ENCODE measurements at regions not wholly inside any gene's neighbourhood (a gene's known extent, or its start where the extent isn't known, plus 50 kb on each side); places are given as distances from the start of the nearest gene placed in this dataset.
"Not testable (repeated sequence)": the region's sequence is repeated elsewhere in the genome, so short reads cannot be mapped to it uniquely, and the experiment has no call there.

- H3K4me1 Mint-ChIP-seq = peaks cover 11% of the 10 kb centered on the region
- ChIA-PET CTCF (interaction anchor here (1.4 to 1.7 kb wide), 2 partner anchors 12 to 219 kb away, joined by 5 to 9 read pairs; no protein-coding TSS in a partner anchor), POLR2A (no interaction called here)
- H3K36me3 Mint-ChIP-seq (ENCODE audit: low read depth) = no peaks in the 10 kb centered on the region
- peaks cover 15% of the 10 kb centered on the region for H3K27me3 Mint-ChIP-seq
- DNase-seq = no peak
- no peaks in the 10 kb centered on the region for H3K9me3 Mint-ChIP-seq
- no peak overlapping the region for H3K4me3 Mint-ChIP-seq
- no peak overlapping the region for H3K27ac Mint-ChIP-seq
These were observed 94.0 kb upstream of the IFNGR1 start for GRCh38 chr6:137313211-137313610.

GRCh38 chr6:137311940-137312339, 92.8 kb upstream of the IFNGR1 start:
- peaks cover 11% of the 10 kb centered on the region for H3K4me1 Mint-ChIP-seq
- H3K4me3 Mint-ChIP-seq = no peak overlapping the region
- no peaks in the 10 kb centered on the region for H3K9me3 Mint-ChIP-seq
- DNase-seq = no peak
- no peak overlapping the region for H3K27ac Mint-ChIP-seq
- ChIA-PET POLR2A (no interaction called here), CTCF (no interaction called here)
- no peaks in the 10 kb centered on the region for H3K36me3 Mint-ChIP-seq (ENCODE audit: low read depth)
- peaks cover 15% of the 10 kb centered on the region for H3K27me3 Mint-ChIP-seq

GRCh38 chr6:137309078-137309762, 90.0 kb upstream of the IFNGR1 start:
- H3K4me1 Mint-ChIP-seq = peaks cover 9% of the 10 kb centered on the region
- ChIA-PET CTCF (interaction anchor here (0.7 to 1.6 kb wide), 3 partner anchors 38 to 215 kb away, joined by 4 read pairs; no protein-coding TSS in a partner anchor), POLR2A (no interaction called here)
- no peak overlapping the region for H3K27ac Mint-ChIP-seq
- no peaks in the 10 kb centered on the region for H3K9me3 Mint-ChIP-seq
- no peak overlapping the region for H3K4me3 Mint-ChIP-seq
- H3K27me3 Mint-ChIP-seq = no peaks in the 10 kb centered on the region
- DNase-seq = no peak
- H3K36me3 Mint-ChIP-seq (ENCODE audit: low read depth) = no peaks in the 10 kb centered on the region

GRCh38 chr6:137307163-137307854, 88.1 kb upstream of the IFNGR1 start:
- no peak for DNase-seq
- Mint-ChIP-seq H3K27ac (no peak overlapping the region), H3K36me3 (ENCODE audit: low read depth) (no peaks in the 10 kb centered on the region), H3K4me1 (peaks cover 7% of the 10 kb centered on the region), H3K4me3 (no peak overlapping the region), H3K9me3 (no peaks in the 10 kb centered on the region), H3K27me3 (no peaks in the 10 kb centered on the region)
- ChIA-PET POLR2A (no interaction called here), CTCF (interaction anchor here (0.6 kb wide), 1 partner anchor 55 kb away, joined by 3 read pairs; no protein-coding TSS in a partner anchor)

GRCh38 chr6:137305691-137306090, 86.5 kb upstream of the IFNGR1 start:
- Mint-ChIP-seq H3K27me3 (no peaks in the 10 kb centered on the region), H3K4me1 (peaks cover 7% of the 10 kb centered on the region), H3K9me3 (no peaks in the 10 kb centered on the region), H3K4me3 (no peak overlapping the region), H3K36me3 (ENCODE audit: low read depth) (no peaks in the 10 kb centered on the region), H3K27ac (no peak overlapping the region)
- ChIA-PET POLR2A (interaction anchor here (0.6 kb wide), 1 partner anchor 10 kb away, joined by 3 read pairs; no protein-coding TSS in a partner anchor), CTCF (no interaction called here)
- DNase-seq = no peak

DNA sequence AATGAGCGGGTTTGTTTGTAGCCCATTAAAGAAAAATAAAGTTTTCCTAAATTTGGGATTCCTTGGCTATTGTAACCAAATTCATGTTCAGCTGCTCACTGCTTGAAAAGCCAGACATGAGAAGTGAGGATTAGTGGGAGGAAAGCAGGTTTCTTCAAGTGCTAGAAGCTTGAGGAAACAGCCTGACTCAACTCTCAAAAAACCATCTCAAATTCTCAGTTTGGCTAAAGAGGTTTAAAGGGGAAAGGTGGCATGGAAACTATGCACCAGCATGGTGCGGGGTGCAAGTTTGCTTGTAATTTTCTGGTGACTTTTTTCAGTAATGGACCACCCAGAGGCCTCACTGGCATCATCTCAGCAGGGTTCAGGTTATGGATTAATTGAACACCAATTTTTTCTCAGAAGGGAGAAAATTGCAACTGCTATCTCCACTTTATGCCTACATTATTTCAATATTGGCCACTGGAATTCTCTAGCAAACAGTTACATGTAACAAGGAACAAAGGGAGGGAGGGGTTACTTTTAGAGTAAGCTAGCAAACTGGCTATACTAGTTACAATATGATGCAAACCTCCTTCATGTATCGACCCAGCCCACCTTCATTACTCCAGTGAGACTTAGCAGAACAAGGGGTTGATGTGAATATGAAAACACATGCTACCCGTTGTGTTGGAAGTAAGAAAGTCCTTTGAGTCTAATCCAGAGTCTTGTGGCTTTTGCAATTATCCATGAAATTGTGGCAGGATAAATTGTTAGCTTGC, 85.0 kb upstream of the IFNGR1 start:
- H3K36me3 Mint-ChIP-seq (ENCODE audit: low read depth) = no peaks in the 10 kb centered on the region

DNA sequence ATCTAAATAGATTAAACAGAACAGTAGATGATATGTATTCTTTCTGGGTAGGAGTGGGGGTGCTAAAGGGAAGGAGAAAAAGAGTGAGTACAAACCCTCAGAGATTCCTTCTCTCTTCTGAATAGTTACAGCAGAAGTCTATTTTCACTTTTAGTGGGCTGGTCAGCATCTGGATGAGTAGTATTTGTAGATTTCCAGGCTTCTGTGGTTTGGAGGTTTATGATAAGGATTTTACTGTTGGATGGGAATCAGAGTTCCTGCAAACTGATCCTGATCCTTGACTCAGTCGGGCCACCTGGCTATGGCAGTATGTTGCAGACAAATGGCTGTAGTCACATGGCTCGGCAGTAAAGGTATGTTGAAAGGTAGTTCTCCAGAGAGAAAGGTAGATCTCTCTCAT, 84.3 kb upstream of the IFNGR1 start:
- Mint-ChIP-seq H3K27ac (no peak overlapping the region), H3K9me3 (no peaks in the 10 kb centered on the region), H3K36me3 (ENCODE audit: low read depth) (no peaks in the 10 kb centered on the region), H3K27me3 (peaks cover 2% of the 10 kb centered on the region), H3K4me3 (no peak overlapping the region), H3K4me1 (no peaks in the 10 kb centered on the region)
- ChIA-PET POLR2A (no interaction called here), CTCF (no interaction called here)
- DNase-seq = no peak

More for the DNA sequence above, 85.0 kb upstream of the IFNGR1 start:
- Mint-ChIP-seq H3K27me3 (peaks cover 2% of the 10 kb centered on the region), H3K9me3 (no peaks in the 10 kb centered on the region), H3K4me3 (no peak overlapping the region), H3K27ac (no peak overlapping the region), H3K4me1 (peaks cover 4% of the 10 kb centered on the region)
- CTCF ChIA-PET = no interaction called here
- POLR2A ChIA-PET = no interaction called here
- DNase-seq = no peak

DNA sequence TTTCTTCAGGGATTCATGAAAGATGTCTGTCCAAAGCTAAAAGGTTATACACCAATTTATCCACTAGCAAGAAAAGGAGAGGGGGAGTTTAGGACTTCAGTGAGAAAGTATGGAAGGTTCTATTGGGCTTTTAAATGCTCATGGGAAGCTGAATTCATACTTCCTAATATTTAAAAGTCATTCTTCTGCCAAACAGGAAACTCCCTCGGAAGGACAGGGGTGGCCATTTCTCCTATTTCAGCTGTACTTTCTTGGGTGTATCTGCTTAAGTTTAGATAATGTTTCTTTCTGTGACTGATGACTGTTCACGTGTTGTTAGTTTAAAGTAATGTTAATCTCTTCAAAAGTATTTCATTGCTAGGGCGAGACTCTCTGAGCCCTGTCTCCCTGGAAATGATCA, 80.5 kb upstream of the IFNGR1 start:
- no peak for DNase-seq
- ChIA-PET POLR2A (no interaction called here), CTCF (no interaction called here)
- no peak overlapping the region for H3K27ac Mint-ChIP-seq
- no peaks in the 10 kb centered on the region for H3K36me3 Mint-ChIP-seq (ENCODE audit: low read depth)
- no peak overlapping the region for H3K4me3 Mint-ChIP-seq
- H3K4me1 Mint-ChIP-seq = no peaks in the 10 kb centered on the region
- no peaks in the 10 kb centered on the region for H3K9me3 Mint-ChIP-seq
- peaks cover 2% of the 10 kb centered on the region for H3K27me3 Mint-ChIP-seq

- Mint-ChIP-seq H3K9me3 (no peaks in the 10 kb centered on the region), H3K27ac (no peak overlapping the region), H3K36me3 (ENCODE audit: low read depth) (no peaks in the 10 kb centered on the region), H3K4me3 (no peak overlapping the region), H3K4me1 (no peaks in the 10 kb centered on the region), H3K27me3 (peaks cover 2% of the 10 kb centered on the region)
- CTCF ChIA-PET = no interaction called here
- POLR2A ChIA-PET = no interaction called here
- no peak for DNase-seq
These were observed 78.7 kb upstream of the IFNGR1 start for GRCh38 chr6:137297887-137298286.

GRCh38 chr6:137292326-137292725, 73.1 kb upstream of the IFNGR1 start:
- DNase-seq; H3K9me3 Mint-ChIP-seq; H3K27ac Mint-ChIP-seq; H3K36me3 Mint-ChIP-seq (ENCODE audit: low read depth); H3K4me3 Mint-ChIP-seq; H3K4me1 Mint-ChIP-seq; H3K27me3 Mint-ChIP-seq: not testable (repeated sequence)
- CTCF ChIA-PET = interaction anchor here (1.3 to 1.7 kb wide), 2 partner anchors 8 to 15 kb away, joined by 3 to 8 read pairs; no protein-coding TSS in a partner anchor
- POLR2A ChIA-PET = interaction anchor here (0.6 kb wide), 1 partner anchor 370 kb away, joined by 4 read pairs; no protein-coding TSS in a partner anchor

DNA sequence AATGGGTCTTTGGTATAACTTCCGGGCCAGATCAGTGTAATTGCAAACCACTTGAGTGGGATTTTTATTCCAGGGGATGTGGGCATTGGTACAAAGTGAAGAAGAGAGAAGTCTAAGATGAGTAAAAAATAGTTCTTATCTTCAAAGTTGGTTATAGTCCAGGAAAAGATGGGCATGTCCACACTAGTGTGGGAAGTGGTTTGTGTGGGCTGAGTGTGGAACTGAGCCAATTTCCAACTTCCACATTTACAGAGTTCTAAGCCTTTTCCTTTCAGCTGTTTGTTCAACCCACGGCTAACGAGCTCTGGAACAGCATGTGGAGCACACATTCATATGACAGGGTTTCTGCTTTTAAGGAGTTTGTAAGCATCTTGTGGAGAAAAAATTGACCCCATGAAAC, 72.3 kb upstream of the IFNGR1 start:
- Mint-ChIP-seq H3K36me3 (ENCODE audit: low read depth) (no peaks in the 10 kb centered on the region), H3K4me3 (no peak overlapping the region), H3K27me3 (peaks cover 8% of the 10 kb centered on the region), H3K27ac (no peak overlapping the region), H3K4me1 (peaks cover 5% of the 10 kb centered on the region), H3K9me3 (no peaks in the 10 kb centered on the region)
- POLR2A ChIA-PET = no interaction called here
- no peak for DNase-seq
- CTCF ChIA-PET = no interaction called here

GRCh38 chr6:137290601-137291261, 71.5 kb upstream of the IFNGR1 start:
- ChIA-PET CTCF (no interaction called here), POLR2A (no interaction called here)
- DNase-seq = no peak
- Mint-ChIP-seq H3K36me3 (ENCODE audit: low read depth) (no peaks in the 10 kb centered on the region), H3K4me3 (no peak overlapping the region), H3K4me1 (peaks cover 5% of the 10 kb centered on the region), H3K27me3 (peaks cover 8% of the 10 kb centered on the region), H3K9me3 (no peaks in the 10 kb centered on the region), H3K27ac (no peak overlapping the region)

- Mint-ChIP-seq H3K27me3 (peaks cover 13% of the 10 kb centered on the region), H3K4me3 (no peak overlapping the region), H3K36me3 (ENCODE audit: low read depth) (no peaks in the 10 kb centered on the region), H3K4me1 (peaks cover 9% of the 10 kb centered on the region), H3K27ac (no peak overlapping the region), H3K9me3 (no peaks in the 10 kb centered on the region)
- ChIA-PET CTCF (no interaction called here), POLR2A (no interaction called here)
- DNase-seq = no peak
These were observed 67.7 kb upstream of the IFNGR1 start for GRCh38 chr6:137286916-137287315.

Data from activated CD4-positive, alpha-beta T cell treated with anti-CD3 and anti-CD28 coated beads, Interleukin-2, amount 10 ng/mL, durations not matched to agents 7 days and 5 days (primary cell).